ENCODE measurements at regions not wholly inside any gene's neighbourhood (a gene's known extent, or its start where the extent isn't known, plus 50 kb on each side); places are given as distances from the start of the nearest gene placed in this dataset.

- TF ChIP-seq REST (IDR thresholded peaks at IDR 0.05; ENCODE audit: insufficient read depth in 1 of 2, low read depth in 2 of 2, low read length in 2 of 2) (no peak), POLR2AphosphoS5 (IDR thresholded peaks at IDR 0.05; ENCODE audit: low read depth, low read length) (no peak), SIN3A (IDR thresholded peaks at IDR 0.05; ENCODE audit: borderline replicate concordance, insufficient read depth, low read length) (no peak)
Measured at GRCh38 chr6:66926060-66926459, 1219.0 kb upstream of the EYS start.
